Natural killer cell (primary cell): ENCODE measurements at regions not wholly inside any gene's neighbourhood (a gene's known extent, or its start where the extent isn't known, plus 50 kb on each side); places are given as distances from the start of the nearest gene placed in this dataset.

Experiments used
- ATAC-seq, 3 donors: fragments of 150-1000 bp in 2 of 3; fragments of 200-7000 bp in 1 of 3; cut with Tn5 transposase; 1 replicate in 1 of 3; 2 replicates in 2 of 3; pipeline ENCODE4 v1.10.0; 2021; ENCODE audit warnings: mild to moderate bottlenecking in 2 of 3, moderate library complexity in 2 of 3
- DNase-seq, 2 donors: peaks; one replicate each; pipeline versions ENCODE4 v3.0.0 to v3.0.0-alpha.2; 2013 to 2021; ENCODE audit warnings: mixed read lengths in 1 of 2
- H3K27ac ChIP-seq: one replicate; pipeline ENCODE4 v1.5.1; 2013; ENCODE audit warnings: mild to moderate bottlenecking, low read length
- H3K27me3 ChIP-seq: one replicate; pipeline ENCODE4 v1.6.1; 2013; ENCODE audit warnings: low read length; ENCODE audit not compliant: control insufficient read depth, insufficient read depth
- H3K36me3 ChIP-seq: one replicate; pipeline ENCODE4 v1.6.1; 2013; ENCODE audit warnings: low read length; ENCODE audit not compliant: control insufficient read depth, insufficient read depth
- H3K4me1 ChIP-seq: one replicate; pipeline ENCODE4 v1.6.1; 2013; ENCODE audit warnings: low read length; ENCODE audit not compliant: control insufficient read depth, insufficient read depth
- H3K4me3 ChIP-seq: one replicate; pipeline ENCODE4 v1.5.1; 2013; ENCODE audit warnings: low read length
- H3K9me3 ChIP-seq: one replicate; pipeline ENCODE4 v1.6.1; 2013; ENCODE audit warnings: low read length; ENCODE audit not compliant: control insufficient read depth, insufficient read depth
- H3K27ac Mint-ChIP-seq, 2 donors: one replicate each; pipeline ENCODE4 v1.8.0; 2022; ENCODE audit warnings: mild to moderate bottlenecking in 2 of 2, mixed read lengths in 2 of 2, moderate library complexity in 1 of 2
- H3K27me3 Mint-ChIP-seq, 2 donors: one replicate each; pipeline ENCODE4 v1.8.0; 2022; ENCODE audit warnings: low read depth in 2 of 2, mixed read lengths in 2 of 2
- H3K36me3 Mint-ChIP-seq: one replicate; pipeline ENCODE4 v1.8.0; 2022; ENCODE audit warnings: mixed read lengths
- H3K4me1 Mint-ChIP-seq, 2 donors: one replicate each; pipeline ENCODE4 v1.8.0; 2022; ENCODE audit warnings: mixed read lengths in 2 of 2
- H3K4me3 Mint-ChIP-seq: one replicate; pipeline ENCODE4 v1.8.0; 2022; ENCODE audit warnings: mild to moderate bottlenecking, moderate library complexity, mixed read lengths
- H3K9me3 Mint-ChIP-seq, 2 donors: one replicate each; pipeline ENCODE4 v1.8.0; 2022; ENCODE audit warnings: mixed read lengths in 2 of 2
- WGBS: methylation state at CpG from one replicate; pipeline ENCODE4 v1.1.7; 2013; ENCODE audit warnings: missing lambda C conversion rate; ENCODE audit not compliant: insufficient coverage; 5-methylcytosine and 5-hydroxymethylcytosine counted together
- intact Hi-C: fragments of 100-400 bp; cut with micrococcal nuclease; formaldehyde crosslinking; loops from one replicate; pipeline ENCODE4 v1.14.2; 2022
- TF ChIP-seq, protein P1 (sequence below): fragments of 200-600 bp; IDR thresholded peaks from one replicate; pipeline ENCODE4 v1.8.0; 2022; ENCODE audit warnings: antibody characterized with exemption

DNA sequence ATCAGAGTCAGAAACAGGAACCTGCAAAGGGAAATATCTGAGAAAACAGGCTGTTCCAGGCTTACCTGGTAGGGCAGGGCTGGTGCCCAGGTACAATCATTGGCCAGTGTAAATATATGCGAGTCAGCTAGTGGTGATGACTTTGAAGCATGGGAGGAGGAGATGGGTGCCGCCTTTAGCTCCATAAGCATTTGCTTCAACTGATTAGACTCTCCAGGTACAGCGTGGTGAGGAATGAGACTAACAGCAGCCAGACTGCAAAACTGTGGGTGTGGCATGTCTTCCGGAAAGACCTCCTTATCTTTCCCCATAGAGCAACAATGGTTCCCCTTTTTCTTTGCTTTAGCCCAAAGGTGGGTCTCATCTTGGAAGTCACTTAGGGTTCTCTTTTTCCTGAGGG is 137.2 kb downstream of the LRIG2 start:
- Mint-ChIP-seq H3K9me3 (peaks cover 0 to under 1% of the 10 kb centered on the region in 2 donors), H3K36me3 (no peaks in the 10 kb centered on the region), H3K4me1 (no peaks in the 10 kb centered on the region), H3K27me3 (peaks cover 21 to 38% of the 10 kb centered on the region in 2 donors), H3K4me3 (no peak overlapping the region), H3K27ac (no peak overlapping the region)
- Histone ChIP-seq H3K27ac (no peak overlapping the region), H3K36me3 (no peaks in the 10 kb centered on the region), H3K4me3 (no peak overlapping the region), H3K27me3 (no peaks in the 10 kb centered on the region), H3K4me1 (no peaks in the 10 kb centered on the region), H3K9me3 (peaks cover 2% of the 10 kb centered on the region)
- intact Hi-C loops, result no loop called here
- WGBS, result 5% methylated on average over 4 of the region's 4 CpGs
- no peak for ATAC-seq
- no peak for DNase-seq
- TF ChIP-seq, protein P1, sequence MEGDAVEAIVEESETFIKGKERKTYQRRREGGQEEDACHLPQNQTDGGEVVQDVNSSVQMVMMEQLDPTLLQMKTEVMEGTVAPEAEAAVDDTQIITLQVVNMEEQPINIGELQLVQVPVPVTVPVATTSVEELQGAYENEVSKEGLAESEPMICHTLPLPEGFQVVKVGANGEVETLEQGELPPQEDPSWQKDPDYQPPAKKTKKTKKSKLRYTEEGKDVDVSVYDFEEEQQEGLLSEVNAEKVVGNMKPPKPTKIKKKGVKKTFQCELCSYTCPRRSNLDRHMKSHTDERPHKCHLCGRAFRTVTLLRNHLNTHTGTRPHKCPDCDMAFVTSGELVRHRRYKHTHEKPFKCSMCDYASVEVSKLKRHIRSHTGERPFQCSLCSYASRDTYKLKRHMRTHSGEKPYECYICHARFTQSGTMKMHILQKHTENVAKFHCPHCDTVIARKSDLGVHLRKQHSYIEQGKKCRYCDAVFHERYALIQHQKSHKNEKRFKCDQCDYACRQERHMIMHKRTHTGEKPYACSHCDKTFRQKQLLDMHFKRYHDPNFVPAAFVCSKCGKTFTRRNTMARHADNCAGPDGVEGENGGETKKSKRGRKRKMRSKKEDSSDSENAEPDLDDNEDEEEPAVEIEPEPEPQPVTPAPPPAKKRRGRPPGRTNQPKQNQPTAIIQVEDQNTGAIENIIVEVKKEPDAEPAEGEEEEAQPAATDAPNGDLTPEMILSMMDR, result no peak

DNA sequence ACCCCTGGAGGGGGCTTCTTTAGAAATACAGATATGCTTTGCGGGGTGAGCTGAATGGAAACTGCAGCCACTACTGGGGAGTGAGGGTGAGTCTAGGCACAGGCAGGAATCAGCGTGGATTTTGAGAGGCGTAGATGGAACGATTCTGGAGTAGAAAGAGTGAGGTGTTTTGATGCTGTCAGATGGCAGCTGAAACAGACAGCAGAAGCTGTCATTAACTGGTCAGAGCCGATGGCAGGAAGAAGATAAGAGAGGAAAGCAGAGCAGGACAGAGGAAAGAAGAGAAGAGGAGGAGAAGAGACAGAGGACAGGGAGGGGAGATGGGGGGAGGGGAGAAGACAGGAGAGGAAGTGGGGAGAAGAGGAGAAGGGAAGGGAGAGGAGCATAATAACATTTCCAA is 138.5 kb downstream of the LRIG2 start:
- Mint-ChIP-seq H3K4me3 (no peak overlapping the region), H3K9me3 (peaks cover 2 to 3% of the 10 kb centered on the region in 2 donors), H3K4me1 (no peaks in the 10 kb centered on the region), H3K36me3 (no peaks in the 10 kb centered on the region), H3K27me3 (peaks cover 21 to 38% of the 10 kb centered on the region in 2 donors), H3K27ac (no peak overlapping the region)
- Histone ChIP-seq H3K4me3 (no peak overlapping the region), H3K27me3 (no peaks in the 10 kb centered on the region), H3K4me1 (no peaks in the 10 kb centered on the region), H3K27ac (no peak overlapping the region), H3K36me3 (no peaks in the 10 kb centered on the region), H3K9me3 (peaks cover 2% of the 10 kb centered on the region)
- intact Hi-C loops, result no loop called here
- TF ChIP-seq, protein P1, result no peak
- ATAC-seq (no peak), DNase-seq (no peak)
- 83% methylated on average over 5 of the region's 5 CpGs for WGBS

GRCh38 chr1:113215015-113215414 is 142.0 kb downstream of the LRIG2 start:
- intact Hi-C loops, result no loop called here

DNA sequence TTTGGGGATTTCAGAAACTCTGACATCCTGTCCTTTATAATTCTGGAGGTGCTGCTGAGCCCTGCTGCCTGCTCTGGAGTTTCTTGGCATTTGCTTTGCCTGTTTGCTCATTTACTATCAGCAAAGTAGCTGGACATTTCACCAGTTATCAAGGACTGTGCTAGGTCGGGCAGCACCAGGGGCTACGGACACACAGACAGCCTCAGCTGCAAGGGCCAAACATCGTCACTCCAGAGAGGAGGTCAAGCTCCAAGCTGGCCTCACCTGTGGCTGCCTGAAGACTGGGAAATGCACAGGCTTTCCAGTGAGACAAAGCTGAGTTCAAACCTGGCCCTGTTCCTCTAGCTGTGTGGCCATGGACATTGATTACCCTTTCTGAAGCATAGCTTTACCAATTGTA is 143.7 kb downstream of the LRIG2 start:
- 86% methylated on average over 3 of the region's 3 CpGs for WGBS
- no peak overlapping the region for H3K4me3 ChIP-seq
- H3K27ac Mint-ChIP-seq, result no peak overlapping the region
- no peaks in the 10 kb centered on the region for H3K36me3 ChIP-seq
- peaks cover 6 to 9% of the 10 kb centered on the region in 2 donors for H3K4me1 Mint-ChIP-seq
- TF ChIP-seq, protein P1, result no peak
- H3K4me3 Mint-ChIP-seq, result no peak overlapping the region
- intact Hi-C loops, result no loop called here
- H3K4me1 ChIP-seq, result no peaks in the 10 kb centered on the region
- peaks cover 0 to 4% of the 10 kb centered on the region in 2 donors for H3K27me3 Mint-ChIP-seq
- H3K9me3 ChIP-seq, result peaks cover 2% of the 10 kb centered on the region
- no peaks in the 10 kb centered on the region for H3K27me3 ChIP-seq
- no peak for DNase-seq
- ATAC-seq, result no peak
- no peaks in the 10 kb centered on the region for H3K36me3 Mint-ChIP-seq
- H3K27ac ChIP-seq, result no peak overlapping the region
- peaks cover 2 to 3% of the 10 kb centered on the region in 2 donors for H3K9me3 Mint-ChIP-seq

More at GRCh38 chr1:113215015-113215414, 142.0 kb downstream of the LRIG2 start:
- H3K27ac ChIP-seq, result no peak overlapping the region
- H3K9me3 ChIP-seq, result peaks cover 2% of the 10 kb centered on the region
- no peaks in the 10 kb centered on the region for H3K4me1 ChIP-seq
- no peaks in the 10 kb centered on the region for H3K36me3 ChIP-seq
- ATAC-seq, result no peak
- TF ChIP-seq, protein P1, result no peak
- H3K27me3 ChIP-seq, result no peaks in the 10 kb centered on the region
- DNase-seq, result no peak
- Mint-ChIP-seq H3K4me1 (peaks cover 6 to 9% of the 10 kb centered on the region in 2 donors), H3K36me3 (no peaks in the 10 kb centered on the region), H3K4me3 (no peak overlapping the region), H3K27ac (no peak overlapping the region), H3K27me3 (peaks cover 10 to 11% of the 10 kb centered on the region in 2 donors), H3K9me3 (peaks cover 2 to 3% of the 10 kb centered on the region in 2 donors)
- WGBS, result 83% methylated on average over 3 of the region's 3 CpGs
- H3K4me3 ChIP-seq, result no peak overlapping the region
